Central memory CD4-positive, alpha-beta T cell (primary cell): ENCODE measurements at regions not wholly inside any gene's neighbourhood (a gene's known extent, or its start where the extent isn't known, plus 50 kb on each side); places are given as distances from the start of the nearest gene placed in this dataset.
"Not testable (repeated sequence)": the region's sequence is repeated elsewhere in the genome, so short reads cannot be mapped to it uniquely, and the experiment has no call there.

Source experiments
- DNase-seq: peaks from one replicate; pipeline ENCODE4 v3.0.0; 2022

- no peak for DNase-seq
These were observed 648.3 kb downstream of the EPM2A start for GRCh38 chr6:145087034-145087433.

- no peak for DNase-seq
These were observed 644.3 kb downstream of the EPM2A start for GRCh38 chr6:145090801-145091585.

GRCh38 chr6:145091586-145092142 lies 643.7 kb downstream of the EPM2A start:
- DNase-seq = no peak

- DNase-seq = no peak
These were observed 642.8 kb downstream of the EPM2A start for GRCh38 chr6:145092554-145092953.

- no peak for DNase-seq
These were observed 642.1 kb downstream of the EPM2A start for GRCh38 chr6:145093226-145093625.

GRCh38 chr6:145096846-145097245 lies 638.5 kb downstream of the EPM2A start:
- no peak for DNase-seq

- not testable (repeated sequence) for DNase-seq
These were observed 637.2 kb downstream of the EPM2A start for GRCh38 chr6:145098127-145098526.

GRCh38 chr6:145099713-145100112 lies 635.6 kb downstream of the EPM2A start:
- no peak for DNase-seq

- no peak for DNase-seq
These were observed 625.2 kb downstream of the EPM2A start for GRCh38 chr6:145110109-145110508.

GRCh38 chr6:145111407-145111806 lies 623.9 kb downstream of the EPM2A start:
- not testable (repeated sequence) for DNase-seq

- no peak for DNase-seq
These were observed 622.6 kb downstream of the EPM2A start for GRCh38 chr6:145112711-145113148.

- DNase-seq = no peak
These were observed 619.7 kb downstream of the EPM2A start for GRCh38 chr6:145115638-145116037.

- DNase-seq = no peak
These were observed 618.6 kb downstream of the EPM2A start for GRCh38 chr6:145116591-145117178.

GRCh38 chr6:145118224-145118623 lies 617.1 kb downstream of the EPM2A start:
- no peak for DNase-seq

GRCh38 chr6:145119081-145119480 lies 616.2 kb downstream of the EPM2A start:
- DNase-seq = no peak

- no peak for DNase-seq
These were observed 602.6 kb downstream of the EPM2A start for GRCh38 chr6:145132709-145133108.

GRCh38 chr6:145135702-145136101 lies 599.6 kb downstream of the EPM2A start:
- no peak for DNase-seq

- no peak for DNase-seq
These were observed 597.9 kb downstream of the EPM2A start for GRCh38 chr6:145137425-145137824.

GRCh38 chr6:145138469-145139139 lies 596.7 kb downstream of the EPM2A start:
- no peak for DNase-seq

GRCh38 chr6:145139140-145139850 lies 596.0 kb downstream of the EPM2A start:
- DNase-seq = no peak

GRCh38 chr6:145139895-145140294 lies 595.4 kb downstream of the EPM2A start:
- no peak for DNase-seq

GRCh38 chr6:145141572-145141971 lies 593.7 kb downstream of the EPM2A start:
- DNase-seq = no peak

- no peak for DNase-seq
These were observed 592.4 kb downstream of the EPM2A start for GRCh38 chr6:145142958-145143357.
